Suppressor macrophage (primary cell): ENCODE measurements at regions not wholly inside any gene's neighbourhood (a gene's known extent, or its start where the extent isn't known, plus 50 kb on each side); places are given as distances from the start of the nearest gene placed in this dataset.
"Not testable (repeated sequence)": the region's sequence is repeated elsewhere in the genome, so short reads cannot be mapped to it uniquely, and the experiment has no call there.

ENCODE experiments used
- DNase-seq, 4 experiments: peaks; one replicate each; pipeline ENCODE4 v3.0.0-alpha.2; 2020 to 2022

DNA sequence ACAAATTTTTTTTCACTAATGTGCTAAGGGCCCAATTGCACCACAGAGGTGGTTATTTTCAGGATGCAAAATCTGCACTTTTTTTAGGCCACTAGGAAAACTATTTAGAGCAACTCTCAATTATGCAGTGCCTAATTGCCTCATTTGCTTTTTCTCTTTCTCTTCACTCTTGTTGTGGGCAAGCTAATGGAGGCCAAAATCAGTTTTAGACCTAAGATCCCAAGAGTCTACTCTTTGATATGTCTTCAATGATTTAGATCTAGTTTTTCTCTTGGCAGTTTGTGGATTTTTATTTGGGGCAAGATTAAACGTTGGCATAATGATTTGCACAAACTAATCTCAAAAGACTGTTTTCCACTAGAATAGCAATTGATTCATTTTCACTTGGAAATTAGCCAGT lies 1996.9 kb downstream of the LRRC4C start:
- DNase-seq, result no peak

DNA sequence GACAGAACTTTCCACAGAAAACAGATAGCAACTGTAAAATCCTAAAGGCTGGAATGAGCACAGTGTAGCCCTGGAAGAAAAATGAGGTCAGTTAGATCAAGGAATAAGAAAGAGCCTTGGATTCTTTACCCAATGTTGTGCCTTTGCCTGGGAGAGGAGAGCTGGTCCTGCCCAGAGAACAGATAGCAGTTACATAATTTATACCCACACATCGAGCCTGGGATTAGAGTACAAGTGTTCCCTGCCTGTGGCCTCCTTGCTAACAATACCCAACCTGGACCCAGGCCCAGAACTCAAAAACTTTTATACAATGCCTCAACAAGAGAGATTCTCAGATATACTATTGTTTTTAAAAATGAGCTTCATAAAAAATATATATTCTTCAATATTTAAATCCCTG lies 1998.4 kb downstream of the LRRC4C start:
- no peak for DNase-seq

DNA sequence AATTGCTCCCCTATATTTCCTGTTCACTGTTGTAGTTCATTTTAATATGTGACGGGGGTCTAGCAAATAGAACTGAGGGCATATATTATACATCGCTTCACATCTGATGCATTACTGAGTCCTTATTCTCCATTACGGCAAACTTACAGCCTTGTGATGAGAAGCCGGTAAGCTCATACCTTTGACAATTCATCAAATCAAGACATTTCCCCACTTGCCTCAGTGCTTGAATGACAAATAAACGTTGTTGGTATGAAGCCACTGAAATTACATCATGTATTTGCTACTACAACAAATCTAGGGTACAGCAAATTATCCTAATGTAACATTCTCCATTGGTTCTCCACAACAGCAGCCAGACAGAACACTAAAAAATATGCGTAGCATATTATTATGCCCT lies 1999.8 kb downstream of the LRRC4C start:
- no peak for DNase-seq

DNA sequence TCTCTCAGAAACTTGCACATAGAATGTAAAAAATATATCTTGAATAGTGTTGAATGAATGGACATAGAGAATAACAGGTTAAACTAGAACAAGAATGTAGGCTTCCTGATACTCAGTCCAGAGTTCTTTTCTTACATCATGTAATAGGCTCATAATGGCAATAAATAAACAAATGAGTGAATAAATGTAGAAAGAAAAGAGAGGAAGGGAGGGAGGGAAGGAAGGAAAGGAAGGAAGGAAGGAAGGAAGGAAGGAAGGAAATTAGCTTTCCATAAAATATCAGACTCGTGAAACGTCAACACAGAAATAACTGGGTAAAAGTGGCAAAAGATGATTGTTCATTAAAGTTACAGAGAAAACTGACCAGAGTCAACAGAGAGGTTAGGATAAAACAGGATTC lies 2001.0 kb downstream of the LRRC4C start:
- no peak for DNase-seq

- DNase-seq, result no peak
These were observed 2015.9 kb downstream of the LRRC4C start for GRCh38 chr11:39443424-39444022.

DNA sequence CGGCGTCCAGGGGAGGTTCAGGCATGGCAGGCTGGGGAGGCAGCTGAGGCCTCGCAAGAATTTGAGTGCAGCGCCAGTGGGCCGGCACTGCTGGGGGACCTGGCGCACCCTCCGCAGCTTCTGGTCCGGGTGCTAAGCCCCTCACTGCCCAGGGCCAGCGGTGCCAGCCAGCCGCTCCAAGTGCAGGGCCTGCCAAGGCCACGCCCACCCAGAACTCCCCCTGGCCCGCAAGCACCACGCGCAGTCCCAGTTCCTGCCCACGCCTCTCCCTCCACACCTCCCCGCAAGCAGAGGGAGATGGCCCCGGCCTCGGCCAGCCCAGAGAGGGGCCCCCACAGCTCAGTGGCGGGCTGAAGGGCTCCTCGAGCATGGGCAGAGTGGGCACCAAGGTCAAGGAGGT lies 2017.3 kb downstream of the LRRC4C start:
- DNase-seq, result no peak

- DNase-seq, result no peak
These were observed 2023.8 kb downstream of the LRRC4C start for GRCh38 chr11:39435641-39436040.

DNA sequence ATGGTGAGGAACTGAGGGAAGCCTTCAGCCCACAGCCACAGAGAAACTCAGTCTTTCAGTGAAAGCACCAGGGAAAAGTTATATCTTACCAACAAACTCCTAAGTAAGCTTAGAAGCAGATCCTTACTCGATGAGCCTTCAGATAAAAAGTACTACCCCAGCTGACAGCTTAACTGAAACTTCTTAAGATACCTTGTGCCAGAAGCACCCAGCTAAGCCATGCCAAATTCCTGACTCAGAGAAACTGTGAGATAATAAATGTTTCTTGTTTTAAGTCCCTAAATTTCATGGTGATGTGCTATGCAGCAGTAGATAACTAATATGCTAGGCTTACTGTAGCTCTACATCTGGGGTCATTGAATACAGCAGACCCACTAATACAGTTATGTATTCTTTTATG lies 2025.0 kb downstream of the LRRC4C start:
- DNase-seq, result no peak

GRCh38 chr11:39432929-39433328 lies 2026.5 kb downstream of the LRRC4C start:
- no peak for DNase-seq

GRCh38 chr11:39425226-39425625 lies 2034.2 kb downstream of the LRRC4C start:
- no peak for DNase-seq

DNA sequence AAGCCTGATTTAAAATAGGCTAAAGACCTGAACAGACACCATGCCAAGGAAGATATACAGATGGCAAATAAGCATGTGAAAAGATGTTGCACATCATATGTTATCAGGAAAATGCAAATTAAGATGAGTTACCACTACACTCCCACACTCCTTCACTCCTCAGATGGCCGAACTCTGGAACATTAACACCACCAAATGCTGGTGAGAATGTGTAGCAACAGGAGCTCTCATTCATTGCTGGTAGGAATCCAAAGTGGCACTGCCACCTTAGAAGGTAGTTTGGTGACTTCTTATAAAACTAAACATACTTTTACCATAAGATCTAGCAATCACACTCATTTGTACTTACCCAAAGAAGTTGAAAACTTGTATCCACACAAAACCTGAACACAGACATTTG lies 2047.3 kb downstream of the LRRC4C start:
- no peak for DNase-seq

GRCh38 chr11:39385911-39386310 lies 2073.5 kb downstream of the LRRC4C start:
- DNase-seq, result no peak

GRCh38 chr11:39374963-39375698 lies 2084.3 kb downstream of the LRRC4C start:
- peak; percentile 8 to 61 (median 56) for DNase-seq

GRCh38 chr11:39367534-39367933 lies 2091.9 kb downstream of the LRRC4C start:
- DNase-seq, result no peak

GRCh38 chr11:39365809-39366436 lies 2093.5 kb downstream of the LRRC4C start:
- no peak for DNase-seq

DNA sequence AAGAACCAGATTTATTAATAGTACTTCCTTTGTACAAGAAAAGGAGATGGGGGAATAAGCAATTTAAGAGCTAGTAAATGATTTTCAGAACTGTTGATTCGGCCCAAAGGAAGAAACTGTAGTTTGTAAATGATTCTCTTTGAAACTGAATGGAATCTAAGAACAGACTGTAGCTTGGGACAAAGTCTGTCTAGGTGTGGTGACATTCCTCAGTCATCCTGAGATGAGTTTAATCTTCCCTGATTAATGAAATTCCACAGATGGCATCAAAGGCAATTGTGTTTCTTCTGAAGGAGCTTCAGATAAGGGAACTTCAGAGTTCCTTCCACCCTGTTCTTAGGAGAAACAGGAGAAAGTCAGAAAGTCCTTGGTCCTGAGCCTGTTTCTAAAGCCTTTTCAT lies 2095.9 kb downstream of the LRRC4C start:
- DNase-seq, result no peak

DNA sequence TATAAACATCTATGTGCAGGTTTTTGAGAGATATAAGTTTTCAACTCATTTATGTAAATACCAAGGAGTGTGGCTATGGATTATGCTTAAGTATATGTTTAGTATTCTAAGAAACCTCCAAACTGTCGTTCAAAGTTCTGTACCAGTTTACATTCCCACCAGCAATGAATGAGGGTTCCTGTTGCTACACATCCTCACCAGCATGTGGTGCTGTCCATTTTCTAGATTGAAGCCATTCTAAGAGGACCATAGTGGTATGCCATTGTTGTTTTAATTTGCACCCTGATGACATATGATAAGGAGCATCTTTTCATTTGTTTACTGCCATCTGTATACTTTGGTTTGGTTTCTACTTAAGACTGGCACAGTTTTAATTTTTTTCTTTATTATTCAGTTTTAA lies 2097.9 kb downstream of the LRRC4C start:
- no peak for DNase-seq

GRCh38 chr11:39345834-39346442 lies 2113.5 kb downstream of the LRRC4C start:
- DNase-seq, result no peak

DNA sequence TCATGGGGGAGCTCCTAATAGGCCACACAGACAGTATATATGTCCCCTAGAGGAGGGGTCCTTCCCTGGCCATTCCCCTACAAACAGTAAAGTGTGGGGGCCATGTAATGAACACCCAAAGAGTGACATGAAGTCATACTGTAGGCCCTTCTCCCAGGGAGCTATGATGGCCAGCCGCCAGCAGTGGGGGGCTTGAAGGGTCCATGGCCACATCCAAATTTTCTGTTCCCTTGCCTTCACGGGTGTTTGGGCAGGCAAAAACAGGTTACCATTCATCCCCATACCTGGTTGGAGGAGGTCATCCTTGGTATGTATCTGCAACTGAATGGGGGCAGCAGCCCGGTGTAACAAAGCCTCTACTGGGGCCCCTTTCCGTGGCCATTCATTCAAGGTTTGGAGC lies 2118.0 kb downstream of the LRRC4C start:
- no peak for DNase-seq

DNA sequence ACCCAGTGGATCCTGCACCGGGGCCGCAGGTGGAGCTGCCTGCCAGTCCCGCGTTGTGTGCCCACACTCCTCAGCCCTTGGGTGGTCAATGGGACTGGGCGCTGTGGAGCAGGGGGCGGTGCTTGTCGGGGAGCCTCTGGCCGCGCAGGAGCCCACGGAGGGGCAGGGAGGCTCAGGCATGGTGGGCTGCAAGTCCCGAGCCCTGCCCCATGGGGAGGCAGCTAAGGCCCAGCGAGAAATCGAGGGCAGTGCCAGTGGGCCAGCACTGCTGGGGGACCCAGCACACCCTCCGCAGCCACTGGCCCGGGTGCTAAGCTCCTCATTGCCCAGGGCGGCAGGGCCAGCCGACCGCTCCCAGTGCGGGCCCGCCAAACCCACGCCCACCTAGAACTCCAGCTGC lies 2126.4 kb downstream of the LRRC4C start:
- DNase-seq, result not testable (repeated sequence)

GRCh38 chr11:39327302-39327701 lies 2132.2 kb downstream of the LRRC4C start:
- no peak for DNase-seq

DNA sequence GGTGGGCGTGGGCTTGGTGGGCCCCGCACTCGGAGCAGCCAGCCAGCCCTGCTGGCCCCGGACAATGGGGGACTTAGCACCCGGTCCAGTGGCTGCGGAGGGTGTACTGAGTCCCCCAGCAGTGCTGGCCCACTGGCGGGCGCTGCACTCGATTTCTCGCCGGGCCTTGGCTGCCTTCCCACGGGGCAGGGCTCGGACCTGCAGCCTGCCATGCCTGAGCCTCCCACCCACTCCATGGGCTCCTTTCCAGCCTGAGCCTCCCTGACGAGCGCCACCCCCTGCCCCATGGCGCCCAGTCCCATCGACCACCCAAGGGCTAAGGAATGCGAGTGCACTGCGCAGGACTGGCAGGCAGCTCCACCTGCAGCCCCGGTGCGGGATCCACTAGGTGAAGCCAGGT lies 2147.6 kb downstream of the LRRC4C start:
- DNase-seq, result not testable (repeated sequence)

DNA sequence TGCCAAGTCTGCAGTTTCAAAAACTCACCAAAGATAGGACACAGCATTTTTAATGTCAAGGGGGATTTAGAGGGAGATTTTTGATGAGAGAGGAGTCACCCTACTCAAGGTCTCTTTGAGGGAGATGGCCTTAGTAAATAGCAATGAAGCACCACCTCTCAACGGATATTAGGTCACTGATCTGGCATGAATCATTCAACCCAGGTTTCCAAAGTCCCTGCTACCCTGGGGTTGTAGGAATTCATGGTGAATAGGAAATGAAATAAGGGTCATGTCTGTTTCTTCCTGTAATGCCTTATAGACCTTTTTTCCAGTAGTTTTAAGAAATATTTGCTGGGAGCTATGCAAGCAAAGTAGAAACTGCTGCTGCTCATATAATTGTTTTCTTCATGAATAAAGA lies 2154.9 kb downstream of the LRRC4C start:
- no peak for DNase-seq

DNA sequence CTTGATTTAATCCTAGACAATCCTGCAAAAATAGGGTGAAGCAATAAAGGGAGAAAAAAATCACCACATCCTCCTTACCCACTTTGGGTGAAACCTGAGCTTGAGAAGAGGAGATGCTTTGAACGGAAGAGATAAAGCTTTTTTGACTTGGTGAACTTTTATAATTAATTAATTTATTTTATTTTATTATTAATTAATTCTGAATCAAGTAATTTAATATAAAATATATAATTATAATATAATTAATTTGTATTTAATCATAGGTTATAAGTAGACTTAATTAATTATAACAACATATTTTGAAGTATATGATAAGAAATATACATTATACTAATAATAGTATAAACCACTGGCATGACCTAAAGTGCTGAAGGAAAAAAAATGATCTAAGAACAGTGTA lies 2164.8 kb downstream of the LRRC4C start:
- DNase-seq, result no peak
